PC-3 (cell line): ENCODE measurements at regions not wholly inside any gene's neighbourhood (a gene's known extent, or its start where the extent isn't known, plus 50 kb on each side); places are given as distances from the start of the nearest gene placed in this dataset.

Experiments used
- ATAC-seq: fragments of 200-7000 bp; cut with Tn5 transposase; 2 replicates; pipeline ENCODE4 v1.9.1; 2020; ENCODE audit warnings: mild to moderate bottlenecking, moderate library complexity
- BruUV-seq: library from RNA; stranded (reverse); fragments of 400-500 nt; replicated peaks from 2 replicates; lab custom pipeline; 2021; lab: Mats Ljungman, UMichigan
- CTCF ChIA-PET: fragments of 300-600 bp; sonication (Branson Sonifier 250); formaldehyde crosslinking; loops from one replicate; lab custom pipeline; 2022; ENCODE audit warnings: antibody characterized with exemption; lab: Charles Lee
- POLR2A ChIA-PET: fragments of 300-600 bp; sonication (Branson Sonifier 250); formaldehyde crosslinking; loops from one replicate; lab custom pipeline; 2022; ENCODE audit warnings: antibody characterized with exemption; ENCODE audit not compliant: unreplicated experiment; lab: Charles Lee
- DNase-seq: peaks from one replicate; pipeline ENCODE4 v3.0.0-alpha.2; 2015
- H2AFZ ChIP-seq: fragments of 300-600 bp; sonication (generic); 2 replicates; pipeline ENCODE4 v1.6.0; 2016; ENCODE audit warnings: antibody characterized with exemption, low read length
- H3F3A ChIP-seq: fragments of 300-600 bp; sonication (generic); one replicate; pipeline ENCODE4 v1.6.0; 2017; ENCODE audit warnings: antibody characterized with exemption, low read length, control low read depth, mild to moderate bottlenecking; ENCODE audit not compliant: unreplicated experiment
- H3K27ac ChIP-seq: fragments of 300-600 bp; sonication (generic); 2 replicates; pipeline ENCODE4 v1.5.1; 2016; ENCODE audit warnings: mild to moderate bottlenecking, low read length
- H3K27me3 ChIP-seq: fragments of 300-600 bp; sonication (generic); 2 replicates; pipeline ENCODE4 v1.6.1; 2016; ENCODE audit warnings: low read length, mixed read lengths
- H3K36me3 ChIP-seq: fragments of 300-600 bp; sonication (generic); 2 replicates; pipeline ENCODE4 v1.6.1; 2016; ENCODE audit warnings: low read depth, mixed run types, low read length, mixed read lengths
- H3K4me1 ChIP-seq: fragments of 300-600 bp; sonication (generic); 2 replicates; pipeline ENCODE4 v1.5.1; 2016; ENCODE audit warnings: low read length; ENCODE audit not compliant: insufficient read depth
- H3K4me2 ChIP-seq: fragments of 300-600 bp; sonication (generic); 2 replicates; pipeline ENCODE4 v1.6.0; 2016; ENCODE audit warnings: low read length
- H3K4me3 ChIP-seq: fragments of 300-600 bp; sonication (generic); 2 replicates; pipeline ENCODE4 v1.5.1; 2016; ENCODE audit warnings: mild to moderate bottlenecking, low read length, mixed read lengths
- H3K79me2 ChIP-seq: fragments of 300-600 bp; sonication (generic); 2 replicates; pipeline ENCODE4 v1.6.1; 2017; ENCODE audit warnings: low read length, mixed read lengths
- H3K9ac ChIP-seq: fragments of 300-600 bp; sonication (generic); 2 replicates; pipeline ENCODE4 v1.6.0; 2016; ENCODE audit warnings: mild to moderate bottlenecking, low read length
- H3K9me2 ChIP-seq: fragments of 300-600 bp; sonication (generic); replicated peaks from 2 replicates; pipeline ENCODE4 v1.6.1; 2016; ENCODE audit warnings: mixed run types, low read length, mixed read lengths
- H3K9me3 ChIP-seq: fragments of 300-600 bp; sonication (generic); 2 replicates; pipeline ENCODE4 v1.6.1; 2016; ENCODE audit warnings: low read length, mixed read lengths
- H4K20me1 ChIP-seq: fragments of 300-600 bp; sonication (generic); 2 replicates; pipeline ENCODE4 v1.6.1; 2016; ENCODE audit warnings: low read length, mixed read lengths
- EZH2 ChIP-seq: fragments of 300-600 bp; sonication (generic); IDR thresholded peaks from one replicate; pipeline ENCODE4 v1.6.1; 2017; ENCODE audit warnings: antibody characterized with exemption, mild to moderate bottlenecking, low read length; ENCODE audit not compliant: unreplicated experiment
- EZH2phosphoT487 ChIP-seq: fragments of 300-600 bp; sonication (generic); IDR thresholded peaks from 2 replicates; pipeline ENCODE4 v1.6.1; 2018; ENCODE audit warnings: mild to moderate bottlenecking, antibody characterized with exemption, low read length, borderline replicate concordance
- intact Hi-C: fragments of 100-400 bp; cut with micrococcal nuclease; formaldehyde crosslinking; loops from 2 replicates; pipeline ENCODE4 v1.9.0; 2023
- TF ChIP-seq, protein P1 (sequence below): fragments of 300-600 bp; sonication (generic); conservative IDR thresholded peaks from 2 replicates; pipeline ENCODE4 v1.5.1; 2017; ENCODE audit warnings: antibody characterized with exemption, low read depth, mild to moderate bottlenecking, low read length

DNA sequence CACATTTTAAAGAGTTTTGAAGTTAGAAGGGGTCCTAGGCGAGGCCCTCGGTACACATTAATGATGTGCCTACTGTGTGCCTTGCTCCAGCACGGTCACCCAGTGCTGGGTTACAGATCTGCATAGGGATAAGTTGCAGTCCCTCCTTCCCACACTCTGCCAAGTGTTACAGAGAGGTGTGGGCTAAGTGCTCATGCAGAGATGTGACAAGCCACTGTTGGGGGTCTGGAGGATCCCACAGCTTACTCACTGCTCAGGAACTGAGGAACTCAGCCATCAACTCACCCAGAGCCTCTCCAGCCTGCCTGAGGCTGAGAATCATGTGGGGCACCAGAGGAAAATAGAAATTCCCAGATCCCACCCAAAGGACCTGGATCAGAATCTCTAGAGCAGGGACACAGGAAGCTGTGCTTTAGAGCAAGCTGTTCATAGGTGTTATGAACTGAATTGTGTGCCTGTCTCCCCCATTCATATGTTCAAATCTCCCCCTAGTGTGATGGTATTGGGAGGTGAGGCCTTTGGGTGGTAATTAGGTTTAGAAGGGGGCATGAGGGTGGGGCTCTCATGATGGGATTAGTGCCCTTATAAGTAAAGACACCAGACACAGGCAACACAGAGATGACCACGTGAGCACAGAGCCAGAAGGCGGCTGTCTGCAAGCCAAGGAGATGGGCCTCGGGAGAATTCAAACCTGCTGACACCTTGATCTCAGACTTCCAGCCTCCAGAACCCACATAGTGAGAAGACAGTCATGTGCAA is 164.1 kb downstream of the HSD17B3 start:
- 0 out of 2 replicates have a peak, but pooled peaks cover 7% of the 10 kb centered on the region for H3K27me3 ChIP-seq
- no peaks in the 10 kb centered on the region for H4K20me1 ChIP-seq
- TF ChIP-seq EZH2phosphoT487 (no peak), EZH2 (no peak)
- TF ChIP-seq, protein P1, sequence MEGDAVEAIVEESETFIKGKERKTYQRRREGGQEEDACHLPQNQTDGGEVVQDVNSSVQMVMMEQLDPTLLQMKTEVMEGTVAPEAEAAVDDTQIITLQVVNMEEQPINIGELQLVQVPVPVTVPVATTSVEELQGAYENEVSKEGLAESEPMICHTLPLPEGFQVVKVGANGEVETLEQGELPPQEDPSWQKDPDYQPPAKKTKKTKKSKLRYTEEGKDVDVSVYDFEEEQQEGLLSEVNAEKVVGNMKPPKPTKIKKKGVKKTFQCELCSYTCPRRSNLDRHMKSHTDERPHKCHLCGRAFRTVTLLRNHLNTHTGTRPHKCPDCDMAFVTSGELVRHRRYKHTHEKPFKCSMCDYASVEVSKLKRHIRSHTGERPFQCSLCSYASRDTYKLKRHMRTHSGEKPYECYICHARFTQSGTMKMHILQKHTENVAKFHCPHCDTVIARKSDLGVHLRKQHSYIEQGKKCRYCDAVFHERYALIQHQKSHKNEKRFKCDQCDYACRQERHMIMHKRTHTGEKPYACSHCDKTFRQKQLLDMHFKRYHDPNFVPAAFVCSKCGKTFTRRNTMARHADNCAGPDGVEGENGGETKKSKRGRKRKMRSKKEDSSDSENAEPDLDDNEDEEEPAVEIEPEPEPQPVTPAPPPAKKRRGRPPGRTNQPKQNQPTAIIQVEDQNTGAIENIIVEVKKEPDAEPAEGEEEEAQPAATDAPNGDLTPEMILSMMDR: no peak
- H3K79me2 ChIP-seq: no peaks in the 10 kb centered on the region
- H3K9me3 ChIP-seq: no peaks in the 10 kb centered on the region
- H3K36me3 ChIP-seq: no peaks in the 10 kb centered on the region
- POLR2A ChIA-PET: no interaction called here
- H3K4me2 ChIP-seq: peak overlapping the region; percentile 41
- H3K9me2 ChIP-seq: no peaks in the 10 kb centered on the region
- H3K9ac ChIP-seq: no peak overlapping the region
- CTCF ChIA-PET: interaction anchor here (0.7 kb wide), 1 partner anchor 94 kb away, joined by 3 read pairs; no protein-coding TSS in a partner anchor
- H2AFZ ChIP-seq: peak overlapping the region; percentile 57
- intact Hi-C loops: no loop called here
- DNase-seq (no peak), ATAC-seq (no peak)
- H3K27ac ChIP-seq: no peak overlapping the region
- H3F3A ChIP-seq: no peaks in the 10 kb centered on the region
- no peak overlapping the region for H3K4me3 ChIP-seq
- no TSS peak for BruUV-seq
- H3K4me1 ChIP-seq: no peaks in the 10 kb centered on the region; the same call in 1 of the 2 replicates

DNA sequence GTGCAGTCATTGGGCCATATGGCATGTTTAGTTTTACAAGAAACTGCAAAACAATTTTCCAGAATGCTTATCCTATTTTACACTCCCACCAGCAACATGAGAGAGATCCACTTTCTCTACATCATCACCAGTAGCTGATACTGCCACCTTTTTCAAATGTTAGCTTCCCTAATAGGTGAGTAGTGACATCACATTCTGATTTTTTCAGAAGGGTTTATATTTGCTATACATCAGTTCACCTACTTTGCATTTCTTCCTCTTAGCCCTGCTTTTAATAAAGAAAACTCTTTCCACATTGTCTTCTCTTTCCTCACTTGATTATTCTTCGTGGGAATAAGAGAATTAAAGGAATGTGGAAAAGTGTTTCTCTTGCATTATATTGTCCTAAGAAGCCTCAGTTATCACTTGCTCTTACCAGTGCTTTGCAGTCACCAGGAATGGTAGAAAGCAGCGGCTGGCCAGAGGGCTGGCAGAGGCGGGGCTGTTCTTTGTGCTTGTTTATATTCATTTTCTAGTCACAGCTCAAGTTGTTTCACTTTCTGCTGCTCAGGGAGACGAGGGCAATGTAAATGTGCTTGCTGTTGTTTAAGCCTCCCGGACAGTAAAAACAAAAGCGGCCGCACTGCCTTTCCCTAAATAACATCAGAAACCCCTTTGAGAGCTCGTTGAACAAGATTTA is 164.8 kb downstream of the HSD17B3 start:
- CTCF ChIA-PET: interaction anchor here (0.7 kb wide), 1 partner anchor 95 kb away, joined by 3 read pairs; no protein-coding TSS in a partner anchor
- Histone ChIP-seq H3F3A (no peaks in the 10 kb centered on the region), H3K36me3 (no peaks in the 10 kb centered on the region), H3K4me2 (peak overlapping the region; percentile 41), H3K79me2 (no peaks in the 10 kb centered on the region), H3K27me3 (no peaks in the 10 kb centered on the region), H3K27ac (no peak overlapping the region), H3K9me2 (no peaks in the 10 kb centered on the region), H3K4me3 (no peak overlapping the region), H3K9me3 (no peaks in the 10 kb centered on the region), H3K4me1 (no peaks in the 10 kb centered on the region; the same call in 1 of the 2 replicates), H4K20me1 (no peaks in the 10 kb centered on the region), H2AFZ (peak overlapping the region; percentile 57), H3K9ac (no peak overlapping the region)
- POLR2A ChIA-PET: no interaction called here
- no TSS peak for BruUV-seq
- TF ChIP-seq EZH2phosphoT487: no peak
- TF ChIP-seq, protein P1: no peak
- no peak for TF ChIP-seq EZH2
- peak; percentile 33 for ATAC-seq
- no peak for DNase-seq
- intact Hi-C loops: no loop called here
